Heart left ventricle (tissue), 13 donors: ENCODE measurements at regions not wholly inside any gene's neighbourhood (a gene's known extent, or its start where the extent isn't known, plus 50 kb on each side); places are given as distances from the start of the nearest gene placed in this dataset.

Experiments used
- POLR2A ChIP-seq, 2 donors: fragments of 450-650 bp; IDR thresholded peaks; one replicate each; pipeline ENCODE4 v1.6.1; 2017; ENCODE audit warnings: antibody characterized with exemption in 2 of 2, mild to moderate bottlenecking in 2 of 2, moderate library complexity in 2 of 2
- TF ChIP-seq, protein P1 (sequence below), 12 donors: fragments of 200-600 bp; sonication (generic) in 4 of 12; IDR thresholded peaks; one replicate each; pipeline versions ENCODE4 v1.5.0 to v1.8.0; 2018 to 2022; ENCODE audit warnings: antibody characterized with exemption in 12 of 12, mild to moderate bottlenecking in 5 of 12
- donor health status: ischemic (EF 13 %, LVEDD 7.1; RV severe dilation, severe dysfunction).
- donor health status: DM: no; HTN: yes; CAD: no.
- donor health status: DM: no; HTN: no; CAD: no.
- donor health status: ischemic (EF 25% LVEDD 6.9; RV normal size, moderate dysfunction).
- donor health status: ischemic (EF 25% LVEDD 5.7; RV mildly dilated, moderate dysfunction).
- donor health status: ischemic (EF 35%, LVEDD 5.7; RV mildly dilated, moderate dysfunction).
- donor health status: nonischemic (EF 11% LVEDD 7.7; RV severe dilation, severe dysfunction).
- donor health status: DM: yes; HTN: yes; CAD: no.
- donor health status: PGD.
- donor health status: ischemic (EF 29% LVEDD 5.4; RV normal size, mild dysfunction).
- donor health status: nonischemic (EF 23%, LVEDD 6.1; RV moderate dilation, normal function).

DNA sequence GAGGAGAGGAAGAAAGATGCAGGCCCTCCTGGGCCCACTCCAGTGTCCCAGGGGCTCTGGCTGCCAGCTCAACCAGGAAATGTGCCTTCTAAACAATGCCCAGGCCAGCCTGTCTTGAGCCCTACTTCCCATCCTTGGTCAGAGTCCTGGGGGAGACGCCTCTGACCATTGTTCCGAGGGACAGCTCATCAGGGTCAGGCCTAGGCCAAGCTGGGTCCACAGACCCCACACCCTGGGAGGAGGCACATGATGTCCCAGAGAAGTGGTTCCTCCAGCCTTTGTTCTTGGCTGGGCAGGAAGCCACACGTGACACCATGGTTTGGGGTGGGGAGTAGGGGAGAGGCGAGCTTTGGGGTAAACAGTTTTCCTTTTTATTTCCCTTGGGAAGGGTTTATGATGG lies 102.5 kb downstream of the EFNB1 start:
- TF ChIP-seq, protein P1, sequence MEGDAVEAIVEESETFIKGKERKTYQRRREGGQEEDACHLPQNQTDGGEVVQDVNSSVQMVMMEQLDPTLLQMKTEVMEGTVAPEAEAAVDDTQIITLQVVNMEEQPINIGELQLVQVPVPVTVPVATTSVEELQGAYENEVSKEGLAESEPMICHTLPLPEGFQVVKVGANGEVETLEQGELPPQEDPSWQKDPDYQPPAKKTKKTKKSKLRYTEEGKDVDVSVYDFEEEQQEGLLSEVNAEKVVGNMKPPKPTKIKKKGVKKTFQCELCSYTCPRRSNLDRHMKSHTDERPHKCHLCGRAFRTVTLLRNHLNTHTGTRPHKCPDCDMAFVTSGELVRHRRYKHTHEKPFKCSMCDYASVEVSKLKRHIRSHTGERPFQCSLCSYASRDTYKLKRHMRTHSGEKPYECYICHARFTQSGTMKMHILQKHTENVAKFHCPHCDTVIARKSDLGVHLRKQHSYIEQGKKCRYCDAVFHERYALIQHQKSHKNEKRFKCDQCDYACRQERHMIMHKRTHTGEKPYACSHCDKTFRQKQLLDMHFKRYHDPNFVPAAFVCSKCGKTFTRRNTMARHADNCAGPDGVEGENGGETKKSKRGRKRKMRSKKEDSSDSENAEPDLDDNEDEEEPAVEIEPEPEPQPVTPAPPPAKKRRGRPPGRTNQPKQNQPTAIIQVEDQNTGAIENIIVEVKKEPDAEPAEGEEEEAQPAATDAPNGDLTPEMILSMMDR (IDR thresholded peaks at IDR 0.05) = no peak
- no peak for TF ChIP-seq POLR2A (IDR thresholded peaks at IDR 0.05)
